Endodermal cell (in vitro differentiated cells): ENCODE measurements at regions not wholly inside any gene's neighbourhood (a gene's known extent, or its start where the extent isn't known, plus 50 kb on each side); places are given as distances from the start of the nearest gene placed in this dataset.

Experiments
- DNase-seq: peaks from one replicate; pipeline ENCODE4 v3.0.0-alpha.2; 2017
- H3K27ac ChIP-seq: 2 replicates; pipeline ENCODE4 v1.5.1; 2013; ENCODE audit warnings: mild to moderate bottlenecking, low read depth, low read length, moderate library complexity
- H3K27me3 ChIP-seq: 2 replicates; pipeline ENCODE4 v1.6.1; 2013; ENCODE audit warnings: mild to moderate bottlenecking, low read length, moderate library complexity; ENCODE audit not compliant: insufficient read depth, control insufficient read depth, poor library complexity, severe bottlenecking
- H3K36me3 ChIP-seq: 2 replicates; pipeline ENCODE4 v1.7.0; 2013; ENCODE audit warnings: mild to moderate bottlenecking, low read length, moderate library complexity; ENCODE audit not compliant: control insufficient read depth, insufficient read depth
- H3K4me1 ChIP-seq: one replicate; pipeline ENCODE4 v1.7.0; 2013; ENCODE audit warnings: low read length; ENCODE audit not compliant: control insufficient read depth, insufficient read depth
- H3K4me3 ChIP-seq: 2 replicates; pipeline ENCODE4 v1.5.1; 2013; ENCODE audit warnings: mild to moderate bottlenecking, low read length, moderate library complexity
- H3K9ac ChIP-seq: 2 replicates; pipeline ENCODE4 v1.6.1; 2013; ENCODE audit warnings: mild to moderate bottlenecking, low read length, moderate library complexity; ENCODE audit not compliant: poor library complexity, severe bottlenecking; ENCODE audit errors: extremely low read depth
- H3K9me3 ChIP-seq: 2 replicates; pipeline ENCODE4 v1.6.1; 2013; ENCODE audit warnings: mild to moderate bottlenecking, low read length, moderate library complexity; ENCODE audit not compliant: control insufficient read depth
- H3K27ac Mint-ChIP-seq: 2 replicates; pipeline ENCODE4 v1.8.0; 2020; ENCODE audit warnings: mixed read lengths
- H3K27me3 Mint-ChIP-seq: 2 replicates; pipeline ENCODE4 v1.8.0; 2021; ENCODE audit warnings: mild to moderate bottlenecking, mixed read lengths; ENCODE audit not compliant: insufficient read depth
- H3K36me3 Mint-ChIP-seq: 2 replicates; pipeline ENCODE4 v1.8.0; 2020; ENCODE audit warnings: low read depth, mixed read lengths
- H3K4me1 Mint-ChIP-seq: 2 replicates; pipeline ENCODE4 v1.8.0; 2020; ENCODE audit warnings: mixed read lengths
- H3K4me3 Mint-ChIP-seq: 2 replicates; pipeline ENCODE4 v1.8.0; 2020; ENCODE audit warnings: mild to moderate bottlenecking, moderate library complexity, mixed read lengths
- H3K9me3 Mint-ChIP-seq: 2 replicates; pipeline ENCODE4 v1.8.0; 2020; ENCODE audit warnings: mild to moderate bottlenecking, mixed read lengths
- whole genome bisulfite sequencing, 2 experiments: methylation state at CpG; one replicate each; pipeline versions ENCODE4 v1.1.5 to v1.1.7; 2013; ENCODE audit warnings: missing lambda C conversion rate in 2 of 2, mixed read lengths in 1 of 2; ENCODE audit not compliant: insufficient coverage in 1 of 2, insufficient read length in 1 of 2; 5-methylcytosine and 5-hydroxymethylcytosine counted together
- TF ChIP-seq, protein P1 (sequence below): fragments of 200-600 bp; sonication (generic); conservative IDR thresholded peaks from 2 replicates; pipeline ENCODE4 v1.5.0; 2021; ENCODE audit warnings: antibody characterized with exemption, mild to moderate bottlenecking

- no peaks in the 10 kb centered on the region for H3K9me3 Mint-ChIP-seq
- 87% methylated on average over 1 of the region's 1 CpG; no CpG with 5 or more reads in 1 of the 2 experiments for WGBS, 2 experiments
- no peak overlapping the region for H3K9ac ChIP-seq
- H3K36me3 ChIP-seq: no peaks in the 10 kb centered on the region
- TF ChIP-seq, protein P1, sequence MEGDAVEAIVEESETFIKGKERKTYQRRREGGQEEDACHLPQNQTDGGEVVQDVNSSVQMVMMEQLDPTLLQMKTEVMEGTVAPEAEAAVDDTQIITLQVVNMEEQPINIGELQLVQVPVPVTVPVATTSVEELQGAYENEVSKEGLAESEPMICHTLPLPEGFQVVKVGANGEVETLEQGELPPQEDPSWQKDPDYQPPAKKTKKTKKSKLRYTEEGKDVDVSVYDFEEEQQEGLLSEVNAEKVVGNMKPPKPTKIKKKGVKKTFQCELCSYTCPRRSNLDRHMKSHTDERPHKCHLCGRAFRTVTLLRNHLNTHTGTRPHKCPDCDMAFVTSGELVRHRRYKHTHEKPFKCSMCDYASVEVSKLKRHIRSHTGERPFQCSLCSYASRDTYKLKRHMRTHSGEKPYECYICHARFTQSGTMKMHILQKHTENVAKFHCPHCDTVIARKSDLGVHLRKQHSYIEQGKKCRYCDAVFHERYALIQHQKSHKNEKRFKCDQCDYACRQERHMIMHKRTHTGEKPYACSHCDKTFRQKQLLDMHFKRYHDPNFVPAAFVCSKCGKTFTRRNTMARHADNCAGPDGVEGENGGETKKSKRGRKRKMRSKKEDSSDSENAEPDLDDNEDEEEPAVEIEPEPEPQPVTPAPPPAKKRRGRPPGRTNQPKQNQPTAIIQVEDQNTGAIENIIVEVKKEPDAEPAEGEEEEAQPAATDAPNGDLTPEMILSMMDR: no peak
- H3K36me3 Mint-ChIP-seq: no peaks in the 10 kb centered on the region
- no peaks in the 10 kb centered on the region for H3K27me3 ChIP-seq
- H3K4me3 Mint-ChIP-seq: no peak overlapping the region
- no peaks in the 10 kb centered on the region for H3K9me3 ChIP-seq
- no peaks in the 10 kb centered on the region for H3K27me3 Mint-ChIP-seq
- no peak overlapping the region for H3K27ac Mint-ChIP-seq
- no peak for DNase-seq
- H3K27ac ChIP-seq: no peak overlapping the region
- H3K4me1 Mint-ChIP-seq: peaks cover 44% of the 10 kb centered on the region
- H3K4me1 ChIP-seq: peaks cover 28% of the 10 kb centered on the region
- peak overlapping the region; percentile 18 for H3K4me3 ChIP-seq
Measured at GRCh38 chr10:3702569-3702968, 82.4 kb downstream of the KLF6 start.

GRCh38 chr10:3702056-3702546 is 82.9 kb downstream of the KLF6 start:
- Histone ChIP-seq H3K27me3 (no peaks in the 10 kb centered on the region), H3K36me3 (no peaks in the 10 kb centered on the region), H3K27ac (no peak overlapping the region), H3K4me3 (no peak overlapping the region), H3K9ac (no peak overlapping the region), H3K9me3 (no peaks in the 10 kb centered on the region), H3K4me1 (peaks cover 28% of the 10 kb centered on the region)
- 97 to 100% methylated on average over 3 to 11 of the region's 11 CpGs for WGBS, 2 experiments
- Mint-ChIP-seq H3K9me3 (no peaks in the 10 kb centered on the region), H3K27ac (no peak overlapping the region), H3K27me3 (no peaks in the 10 kb centered on the region), H3K4me3 (no peak overlapping the region), H3K4me1 (peaks cover 44% of the 10 kb centered on the region), H3K36me3 (no peaks in the 10 kb centered on the region)
- TF ChIP-seq, protein P1: no peak
- no peak for DNase-seq

- TF ChIP-seq, protein P1: no peak
- Histone ChIP-seq H3K4me3 (no peak overlapping the region), H3K4me1 (peaks cover 28% of the 10 kb centered on the region), H3K36me3 (no peaks in the 10 kb centered on the region), H3K27me3 (no peaks in the 10 kb centered on the region), H3K27ac (no peak overlapping the region), H3K9me3 (no peaks in the 10 kb centered on the region), H3K9ac (no peak overlapping the region)
- H3K36me3 Mint-ChIP-seq: no peaks in the 10 kb centered on the region
- no peak overlapping the region for H3K4me3 Mint-ChIP-seq
- no peaks in the 10 kb centered on the region for H3K9me3 Mint-ChIP-seq
- peaks cover 46% of the 10 kb centered on the region for H3K4me1 Mint-ChIP-seq
- WGBS, 2 experiments: 100% methylated on average over 1 of the region's 1 CpG; no CpG with 5 or more reads in 1 of the 2 experiments
- DNase-seq: no peak
- H3K27me3 Mint-ChIP-seq: no peaks in the 10 kb centered on the region
- H3K27ac Mint-ChIP-seq: no peak overlapping the region
Measured at GRCh38 chr10:3701491-3701890, 83.5 kb downstream of the KLF6 start.
